CD4-positive, alpha-beta T cell (primary cell): ENCODE measurements at regions not wholly inside any gene's neighbourhood (a gene's known extent, or its start where the extent isn't known, plus 50 kb on each side); places are given as distances from the start of the nearest gene placed in this dataset.

ENCODE experiments used
- ATAC-seq: fragments of 200-7000 bp; cut with Tn5 transposase; one replicate; pipeline ENCODE4 v1.10.0; 2022; ENCODE audit warnings: mild to moderate bottlenecking; ENCODE audit not compliant: poor library complexity
- CTCF ChIA-PET: fragments of 350-600 bp; sonication (Branson Sonifier 250); formaldehyde crosslinking; loops from one replicate; lab custom pipeline; 2021; ENCODE audit warnings: antibody characterized with exemption, inconsistent platforms; lab: Charles Lee
- POLR2A ChIA-PET: fragments of 350-600 bp; sonication (Branson Sonifier 250); formaldehyde crosslinking; loops from one replicate; lab custom pipeline; 2021; ENCODE audit warnings: antibody characterized with exemption, inconsistent platforms; lab: Charles Lee
- DNase-seq, 14 experiments: peaks; one replicate each; pipeline ENCODE4 v3.0.0-alpha.2; 2013 to 2020; ENCODE audit warnings: mixed read lengths in 2 of 14
- H3K27ac ChIP-seq, 2 donors: one replicate each; pipeline versions ENCODE4 v1.5.1 to v1.7.0; 2013; ENCODE audit warnings: low read length in 2 of 2, low read depth in 1 of 2, mild to moderate bottlenecking in 1 of 2
- H3K27me3 ChIP-seq, 2 experiments: 1 replicate in 1 of 2; 2 replicates in 1 of 2; pipeline versions ENCODE4 v1.6.1 to v1.7.0; 2013; ENCODE audit warnings: low read length in 2 of 2, control low read depth in 1 of 2, mild to moderate bottlenecking in 1 of 2, moderate library complexity in 1 of 2; ENCODE audit not compliant: insufficient read depth in 2 of 2, control insufficient read depth in 1 of 2
- H3K36me3 ChIP-seq: one replicate; pipeline ENCODE4 v1.6.1; 2013; ENCODE audit warnings: low read length, control low read depth; ENCODE audit not compliant: insufficient read depth
- H3K4me1 ChIP-seq: one replicate; pipeline ENCODE4 v1.6.1; 2013; ENCODE audit warnings: low read length, control low read depth; ENCODE audit not compliant: insufficient read depth
- H3K4me3 ChIP-seq: one replicate; pipeline ENCODE4 v1.5.1; 2013; ENCODE audit warnings: mild to moderate bottlenecking, low read length, moderate library complexity
- H3K9me3 ChIP-seq, 2 experiments: 1 replicate in 1 of 2; 2 replicates in 1 of 2; pipeline versions ENCODE4 v1.6.1 to v1.7.0; 2013; ENCODE audit warnings: low read length in 2 of 2, mild to moderate bottlenecking in 2 of 2, control low read depth in 1 of 2, moderate library complexity in 1 of 2; ENCODE audit not compliant: control insufficient read depth in 1 of 2, insufficient read depth in 1 of 2
- H3K27ac Mint-ChIP-seq: one replicate; pipeline ENCODE4 v1.8.0; 2020; ENCODE audit warnings: mixed read lengths
- H3K27me3 Mint-ChIP-seq: one replicate; pipeline ENCODE4 v1.8.0; 2021; ENCODE audit warnings: mixed read lengths
- H3K36me3 Mint-ChIP-seq: one replicate; pipeline ENCODE4 v1.8.0; 2021; ENCODE audit warnings: low read depth, mixed read lengths
- H3K4me1 Mint-ChIP-seq: one replicate; pipeline ENCODE4 v1.8.0; 2021; ENCODE audit warnings: low read depth, mixed read lengths
- H3K4me3 Mint-ChIP-seq: one replicate; pipeline ENCODE4 v1.8.0; 2020; ENCODE audit warnings: mild to moderate bottlenecking, mixed read lengths
- H3K9me3 Mint-ChIP-seq: one replicate; pipeline ENCODE4 v1.8.0; 2020; ENCODE audit warnings: mixed read lengths
- intact Hi-C, 2 experiments: fragments of 100-400 bp; cut with DNase I in 1 of 2; cut with micrococcal nuclease in 1 of 2; formaldehyde crosslinking; loops; one replicate each; pipeline versions ENCODE4 v1.15.1 to v1.9.0; 2023 to 2025; cut with DNase I, micrococcal nuclease
- TF ChIP-seq, protein P1 (sequence below): fragments of 200-600 bp; IDR thresholded peaks from one replicate; pipeline ENCODE4 v1.8.0; 2022; ENCODE audit warnings: antibody characterized with exemption, mild to moderate bottlenecking

DNA sequence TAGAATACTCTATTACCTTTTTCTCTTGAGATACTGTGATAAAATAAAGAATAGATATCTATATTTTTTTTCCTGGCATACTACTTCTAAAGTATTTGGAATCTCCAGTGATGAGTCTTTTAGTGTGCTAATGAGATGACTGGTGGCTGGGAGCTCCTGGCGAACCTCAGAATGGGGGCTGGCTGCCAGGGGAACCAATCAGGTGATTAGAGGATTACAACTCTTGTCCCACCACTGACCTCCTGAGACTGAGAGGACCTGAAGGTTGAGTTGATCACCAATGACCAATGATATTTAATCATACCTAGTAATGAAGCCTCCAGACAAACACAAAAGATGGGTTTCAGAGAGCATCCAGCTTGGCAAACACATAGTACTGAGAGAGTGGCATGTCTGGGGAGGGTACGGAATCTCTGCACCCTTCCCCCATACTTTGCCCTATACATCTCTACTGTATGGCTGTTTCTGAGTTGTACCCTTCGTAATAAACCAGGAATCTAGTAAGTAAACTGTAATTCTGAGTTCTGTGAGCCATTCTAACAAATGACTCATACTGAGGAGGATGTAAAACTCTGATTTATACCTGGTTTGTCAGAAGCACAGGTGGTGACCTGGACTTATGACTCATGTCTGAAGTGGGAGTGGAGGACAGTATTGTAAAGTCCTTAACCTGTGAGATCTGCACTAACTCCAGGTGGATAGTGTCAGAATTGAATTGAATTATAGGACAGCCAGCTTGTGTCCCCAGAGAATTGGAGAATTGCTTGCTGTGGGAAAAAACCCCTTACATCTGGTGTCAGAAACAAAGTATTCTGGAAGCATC, 325.3 kb upstream of the LRRC4C start:
- no peak overlapping the region for H3K27ac ChIP-seq
- peaks cover 16% of the 10 kb centered on the region for H3K9me3 Mint-ChIP-seq
- ChIA-PET CTCF (no interaction called here), POLR2A (no interaction called here)
- DNase-seq = no peak
- no peaks in the 10 kb centered on the region for H3K36me3 ChIP-seq
- no peak for ATAC-seq
- no peak overlapping the region for H3K27ac Mint-ChIP-seq
- TF ChIP-seq, protein P1, sequence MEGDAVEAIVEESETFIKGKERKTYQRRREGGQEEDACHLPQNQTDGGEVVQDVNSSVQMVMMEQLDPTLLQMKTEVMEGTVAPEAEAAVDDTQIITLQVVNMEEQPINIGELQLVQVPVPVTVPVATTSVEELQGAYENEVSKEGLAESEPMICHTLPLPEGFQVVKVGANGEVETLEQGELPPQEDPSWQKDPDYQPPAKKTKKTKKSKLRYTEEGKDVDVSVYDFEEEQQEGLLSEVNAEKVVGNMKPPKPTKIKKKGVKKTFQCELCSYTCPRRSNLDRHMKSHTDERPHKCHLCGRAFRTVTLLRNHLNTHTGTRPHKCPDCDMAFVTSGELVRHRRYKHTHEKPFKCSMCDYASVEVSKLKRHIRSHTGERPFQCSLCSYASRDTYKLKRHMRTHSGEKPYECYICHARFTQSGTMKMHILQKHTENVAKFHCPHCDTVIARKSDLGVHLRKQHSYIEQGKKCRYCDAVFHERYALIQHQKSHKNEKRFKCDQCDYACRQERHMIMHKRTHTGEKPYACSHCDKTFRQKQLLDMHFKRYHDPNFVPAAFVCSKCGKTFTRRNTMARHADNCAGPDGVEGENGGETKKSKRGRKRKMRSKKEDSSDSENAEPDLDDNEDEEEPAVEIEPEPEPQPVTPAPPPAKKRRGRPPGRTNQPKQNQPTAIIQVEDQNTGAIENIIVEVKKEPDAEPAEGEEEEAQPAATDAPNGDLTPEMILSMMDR = no peak
- no peaks in the 10 kb centered on the region for H3K4me1 ChIP-seq
- no peaks in the 10 kb centered on the region for H3K27me3 Mint-ChIP-seq
- H3K4me3 ChIP-seq = no peak overlapping the region
- peaks cover 9 to 27% of the 10 kb centered on the region in 2 experiments for H3K9me3 ChIP-seq
- no peaks in the 10 kb centered on the region for H3K4me1 Mint-ChIP-seq
- intact Hi-C loops = no loop called here
- no peaks in the 10 kb centered on the region for H3K27me3 ChIP-seq
- H3K36me3 Mint-ChIP-seq = no peaks in the 10 kb centered on the region
- H3K4me3 Mint-ChIP-seq = no peak overlapping the region

GRCh38 chr11:41786087-41786486, 326.6 kb upstream of the LRRC4C start:
- ChIA-PET POLR2A (no interaction called here), CTCF (interaction anchor here (0.6 kb wide), 1 partner anchor 188 kb away, joined by 3 read pairs; no protein-coding TSS in a partner anchor)
- no peak overlapping the region for H3K27ac Mint-ChIP-seq

DNA sequence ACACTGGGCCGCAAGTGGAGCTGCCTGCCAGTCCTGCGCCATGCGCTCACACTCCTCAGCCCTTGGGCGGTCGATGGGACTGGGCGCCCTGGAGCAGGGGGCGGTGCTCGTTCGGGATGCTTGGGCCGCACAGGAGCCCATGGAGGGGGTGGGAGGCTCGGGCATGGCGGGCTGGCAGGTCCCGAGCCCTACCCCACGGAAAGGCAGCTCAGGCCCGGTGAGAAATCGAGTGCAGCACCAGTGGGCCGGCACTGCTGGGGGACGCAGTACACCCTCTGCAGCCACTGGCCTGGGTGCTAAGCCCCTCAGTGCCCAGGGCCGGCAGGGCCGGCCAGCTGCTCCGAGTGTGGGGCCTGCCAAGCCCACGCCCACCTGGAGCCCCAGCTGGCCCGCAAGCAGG, 328.7 kb upstream of the LRRC4C start:
- H3K4me3 ChIP-seq = no peak overlapping the region
- DNase-seq = no peak
- Mint-ChIP-seq H3K9me3 (peaks cover 18% of the 10 kb centered on the region), H3K27me3 (no peaks in the 10 kb centered on the region), H3K4me1 (no peaks in the 10 kb centered on the region), H3K36me3 (no peaks in the 10 kb centered on the region), H3K27ac (no peak overlapping the region), H3K4me3 (no peak overlapping the region)
- ChIA-PET POLR2A (no interaction called here), CTCF (no interaction called here)
- H3K27ac ChIP-seq = no peak overlapping the region
- intact Hi-C loops = no loop called here
- H3K36me3 ChIP-seq = no peaks in the 10 kb centered on the region
- no peak for ATAC-seq
- TF ChIP-seq, protein P1 = no peak
- no peaks in the 10 kb centered on the region for H3K27me3 ChIP-seq
- peaks cover 9 to 31% of the 10 kb centered on the region in 2 experiments for H3K9me3 ChIP-seq
- H3K4me1 ChIP-seq = no peaks in the 10 kb centered on the region

More at GRCh38 chr11:41786087-41786486, 326.6 kb upstream of the LRRC4C start:
- DNase-seq (no peak), ATAC-seq (no peak)
- Mint-ChIP-seq H3K4me1 (no peaks in the 10 kb centered on the region), H3K27me3 (no peaks in the 10 kb centered on the region), H3K9me3 (peaks cover 16% of the 10 kb centered on the region), H3K4me3 (no peak overlapping the region), H3K36me3 (no peaks in the 10 kb centered on the region)
- H3K9me3 ChIP-seq = peaks cover 9 to 29% of the 10 kb centered on the region in 2 experiments
- no peaks in the 10 kb centered on the region for H3K4me1 ChIP-seq
- TF ChIP-seq, protein P1 = no peak
- H3K27ac ChIP-seq = no peak overlapping the region
- H3K4me3 ChIP-seq = no peak overlapping the region
- no peaks in the 10 kb centered on the region for H3K36me3 ChIP-seq
- intact Hi-C loops = no loop called here
- H3K27me3 ChIP-seq = no peaks in the 10 kb centered on the region
